HG03135 (cell line): ENCODE measurements at regions not wholly inside any gene's neighbourhood (a gene's known extent, or its start where the extent isn't known, plus 50 kb on each side); places are given as distances from the start of the nearest gene placed in this dataset.

Experiments used
- ATAC-seq: cut with Tn5 transposase; IDR thresholded peaks from one replicate; pipeline ENCODE4 v1.9.1; 2021; ENCODE audit warnings: mild to moderate bottlenecking, moderate library complexity; ENCODE audit not compliant: unreplicated experiment

DNA sequence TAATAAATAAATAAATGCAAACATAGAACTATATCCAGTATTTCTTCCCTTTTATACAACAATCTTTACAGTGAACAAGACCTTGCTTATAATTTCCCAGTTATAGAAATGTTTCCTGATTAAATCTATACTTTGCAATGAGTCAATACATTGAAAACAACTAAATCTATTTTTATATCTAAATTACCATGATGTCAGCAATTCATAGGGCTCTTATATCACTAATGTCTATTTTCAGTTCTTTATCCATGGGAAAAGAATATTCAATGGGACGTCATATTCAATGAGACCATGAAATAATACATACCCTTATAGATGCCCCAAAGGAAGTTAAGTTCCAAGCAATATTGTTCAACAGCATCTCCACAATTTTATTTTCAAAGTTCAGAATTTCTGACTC is 359.9 kb downstream of the CASP12 start:
- no peak for ATAC-seq

DNA sequence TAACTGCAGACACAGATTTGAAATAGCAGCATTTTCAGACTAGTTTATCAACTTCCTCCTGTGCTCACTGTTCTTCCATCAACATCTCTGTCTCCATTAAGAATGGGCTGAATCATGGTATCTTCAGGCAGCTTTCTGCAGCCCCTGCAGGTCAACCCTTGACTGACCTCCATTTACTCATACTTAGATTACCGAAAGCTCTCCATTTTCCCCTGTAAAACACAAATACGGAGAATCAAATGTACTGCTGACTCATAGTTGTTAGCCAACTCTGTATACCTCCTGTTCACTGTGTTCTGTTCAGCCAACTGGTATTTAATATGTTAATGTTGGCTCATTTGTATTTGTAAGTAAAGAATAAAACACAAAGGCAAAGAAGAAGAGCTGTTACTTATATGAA is 364.0 kb downstream of the CASP12 start:
- ATAC-seq, result no peak

DNA sequence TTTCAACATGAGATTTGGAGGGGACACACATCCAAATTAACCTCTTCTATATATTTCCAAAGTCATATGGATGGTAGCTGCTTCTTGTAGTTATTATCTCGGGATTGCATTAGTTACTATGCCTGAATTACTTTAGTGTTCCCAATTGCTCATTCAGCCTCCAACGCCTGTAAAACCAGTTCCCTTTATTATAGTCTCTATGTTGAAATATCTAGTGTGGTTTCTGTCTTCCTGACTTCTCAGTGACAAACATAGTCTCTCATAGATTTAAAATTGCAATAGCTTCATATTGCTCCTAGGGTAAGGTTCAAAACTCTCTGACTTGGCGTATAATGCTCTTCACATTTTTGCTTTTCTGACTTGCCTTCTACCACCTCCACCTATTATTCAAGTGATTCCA is 366.4 kb downstream of the CASP12 start:
- ATAC-seq, result no peak

DNA sequence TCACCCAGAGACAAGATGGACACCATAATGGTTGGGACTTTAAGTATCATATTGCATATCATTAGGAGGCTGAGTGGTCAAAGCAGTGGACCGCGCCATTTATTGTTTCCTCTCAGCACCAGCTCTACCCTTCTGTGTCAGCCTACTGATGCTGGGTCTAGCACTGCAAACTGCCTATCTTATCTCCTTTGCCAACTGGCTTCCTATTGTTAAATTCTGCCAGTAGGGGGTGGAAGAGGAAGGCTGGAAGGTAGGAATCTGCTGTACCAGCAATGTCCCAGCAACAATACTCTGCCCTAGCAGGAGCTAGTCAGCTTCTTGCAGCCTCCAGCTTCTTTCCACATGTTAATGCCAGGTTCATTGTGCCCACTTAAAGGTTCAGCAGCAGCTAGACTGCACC is 367.1 kb upstream of the PDGFD start:
- ATAC-seq, result peak; percentile 57

DNA sequence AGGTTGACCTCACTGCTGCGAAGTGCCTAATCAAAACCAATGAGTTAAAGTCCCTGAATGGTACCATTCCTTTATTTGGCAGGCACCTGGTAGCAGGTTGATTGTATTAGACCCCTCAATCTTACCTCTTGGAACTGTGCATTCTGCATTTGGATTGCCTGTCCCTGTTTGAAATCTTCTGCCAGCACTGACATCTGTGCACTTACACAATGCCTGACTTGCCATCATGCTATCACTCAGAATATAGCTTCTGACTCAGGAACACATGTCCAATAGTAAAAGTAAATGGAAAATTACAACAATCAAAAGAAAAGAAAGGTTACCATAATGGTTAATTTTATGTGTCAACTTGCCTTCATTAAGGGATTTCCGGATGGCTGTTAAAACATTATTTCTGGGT is 366.0 kb upstream of the PDGFD start:
- no peak for ATAC-seq

DNA sequence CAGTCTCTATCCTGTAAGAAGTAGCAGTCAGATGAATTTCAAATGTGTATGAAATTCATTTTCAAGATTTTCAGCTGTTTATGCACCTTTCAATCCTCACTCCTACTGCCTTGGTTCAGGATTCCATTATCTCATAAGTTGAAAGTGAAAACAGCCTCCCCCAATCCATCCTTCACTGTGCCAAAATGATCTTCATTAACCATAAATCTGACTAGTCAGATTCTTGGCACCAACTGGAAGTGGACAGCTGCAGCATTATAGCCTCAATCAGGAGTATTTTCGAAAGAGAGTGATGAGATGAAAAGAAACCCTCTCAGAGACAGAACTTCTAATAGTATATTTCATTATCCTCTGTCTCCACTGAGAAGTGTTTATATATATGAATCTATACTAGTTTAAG is 365.3 kb upstream of the PDGFD start:
- ATAC-seq, result no peak

DNA sequence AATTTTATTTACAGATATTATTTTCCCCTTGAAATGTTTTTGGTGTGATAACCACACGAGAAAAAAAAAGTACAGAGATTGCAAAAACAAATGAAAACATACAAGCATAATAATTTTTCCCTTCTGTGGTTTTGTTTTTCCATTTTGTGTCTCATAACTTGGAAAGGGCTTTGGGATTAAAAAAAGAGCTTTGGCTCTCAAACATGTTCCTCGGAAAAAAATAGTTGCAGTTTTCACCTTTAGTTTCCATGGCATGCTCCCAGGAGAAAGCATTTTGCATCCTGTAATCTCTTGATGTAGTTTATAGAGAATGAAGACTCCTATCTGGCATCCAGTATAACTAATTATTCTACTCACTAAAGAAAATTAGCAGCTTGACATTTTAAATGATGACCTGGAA is 362.1 kb upstream of the PDGFD start:
- ATAC-seq, result no peak

DNA sequence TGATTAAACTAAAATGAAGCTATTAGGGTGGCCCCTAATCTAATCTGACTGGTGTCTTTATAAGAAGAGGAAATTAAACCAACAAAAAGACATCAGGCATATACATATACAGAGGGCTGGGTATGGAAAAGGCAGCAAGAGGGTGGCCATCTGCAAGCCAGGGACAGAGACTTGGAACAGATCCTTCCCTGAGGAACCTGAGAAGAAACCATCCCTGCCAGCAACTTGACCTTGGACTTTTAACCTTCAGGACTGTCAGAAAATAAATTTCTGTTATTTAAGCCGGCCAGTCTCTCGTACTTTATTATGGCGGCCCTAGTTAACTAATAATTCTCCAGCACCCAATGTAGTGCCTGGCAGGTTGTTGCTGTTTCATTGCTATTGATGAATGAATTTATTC is 361.5 kb upstream of the PDGFD start:
- ATAC-seq, result no peak

DNA sequence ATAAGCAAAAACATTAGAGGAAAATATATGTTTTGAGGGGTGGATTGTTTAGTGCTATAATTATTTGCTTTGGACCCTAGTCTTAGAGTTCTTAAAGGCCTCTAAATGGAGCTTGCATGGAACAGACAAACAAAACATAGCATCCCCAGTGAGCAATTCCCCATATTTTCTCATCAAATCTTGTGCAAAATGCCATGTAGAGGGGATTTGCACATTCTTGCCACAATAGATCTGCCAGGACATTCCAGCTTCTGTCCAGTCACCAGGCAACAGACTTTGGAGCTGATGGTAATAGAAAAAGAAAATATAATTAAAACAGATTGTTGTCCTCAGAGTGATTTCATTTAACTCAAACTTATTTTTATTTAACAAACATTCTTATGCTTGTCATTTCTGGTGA is 360.3 kb upstream of the PDGFD start:
- no peak for ATAC-seq

DNA sequence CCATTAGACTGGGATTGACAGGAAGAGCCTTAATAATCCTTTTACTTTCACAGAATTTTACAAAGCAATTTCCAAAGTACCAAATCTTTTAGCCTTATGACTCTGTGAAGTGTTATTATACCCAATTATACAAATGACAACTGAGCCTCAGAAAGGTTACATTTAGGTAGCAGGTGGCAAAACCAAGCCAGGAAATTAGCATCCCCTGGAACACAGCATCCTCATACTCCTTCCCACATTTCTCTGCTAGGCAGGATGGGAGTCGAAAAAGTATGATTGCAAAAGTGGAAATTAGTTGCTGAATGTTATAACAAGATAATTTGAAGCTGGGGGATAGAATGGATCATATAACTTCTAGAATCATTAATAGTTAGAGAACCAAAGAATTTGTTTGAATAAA is 359.7 kb upstream of the PDGFD start:
- ATAC-seq, result no peak

DNA sequence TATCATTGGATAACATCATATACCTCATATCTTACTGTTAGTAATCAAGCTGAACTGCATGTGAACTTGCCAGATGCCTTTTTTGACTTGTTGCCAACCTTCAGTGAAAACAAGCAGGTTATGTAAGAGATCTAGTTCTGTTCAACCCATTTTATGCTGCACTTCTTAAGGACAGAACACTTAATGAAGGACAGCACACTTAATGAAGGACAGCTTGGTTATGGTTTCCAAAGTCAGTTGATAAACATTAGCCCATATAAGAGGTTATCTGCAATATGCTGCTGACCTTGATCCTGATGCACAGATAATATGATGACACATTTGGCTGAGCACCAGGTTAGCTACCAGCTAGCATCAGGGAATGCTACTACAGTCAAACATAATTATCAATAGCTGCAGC is 358.7 kb upstream of the PDGFD start:
- no peak for ATAC-seq

DNA sequence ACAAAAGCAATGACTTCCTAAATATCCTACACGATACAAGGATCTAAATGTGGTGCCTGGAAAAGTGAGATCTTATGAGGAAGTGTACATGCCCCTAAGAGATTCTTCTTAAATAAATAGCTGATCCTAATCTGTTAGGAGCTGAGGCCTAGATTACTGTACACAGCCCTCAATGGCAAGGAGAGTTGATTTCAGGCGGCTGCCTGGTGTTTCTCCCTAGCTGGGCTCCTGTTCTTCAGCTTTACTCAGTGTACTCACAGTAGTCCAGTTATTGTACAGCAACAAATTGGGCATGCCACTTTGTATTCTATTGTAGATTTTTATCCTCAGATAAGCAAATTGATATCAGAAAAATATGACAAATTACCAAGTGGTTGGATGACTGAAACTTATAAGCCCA is 358.2 kb upstream of the PDGFD start:
- ATAC-seq, result no peak

DNA sequence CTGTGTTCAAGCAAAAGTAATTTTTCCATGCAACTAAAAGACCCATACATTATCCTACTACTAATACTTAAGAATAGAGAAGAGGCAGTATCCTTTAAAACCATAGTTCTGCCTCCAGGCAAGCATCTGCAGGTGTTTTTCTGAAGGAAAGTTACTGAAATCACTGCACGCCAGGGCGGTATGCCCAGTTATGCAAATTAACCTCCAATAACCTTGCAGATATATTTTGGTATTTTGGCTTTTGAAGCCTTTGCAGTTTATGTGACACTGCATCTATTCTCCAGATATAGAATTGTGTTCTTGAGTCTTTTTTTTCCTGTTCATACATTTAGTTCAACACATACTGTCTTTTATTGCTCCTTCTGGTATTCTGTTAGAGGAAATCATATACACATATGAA is 346.2 kb upstream of the PDGFD start:
- no peak for ATAC-seq

DNA sequence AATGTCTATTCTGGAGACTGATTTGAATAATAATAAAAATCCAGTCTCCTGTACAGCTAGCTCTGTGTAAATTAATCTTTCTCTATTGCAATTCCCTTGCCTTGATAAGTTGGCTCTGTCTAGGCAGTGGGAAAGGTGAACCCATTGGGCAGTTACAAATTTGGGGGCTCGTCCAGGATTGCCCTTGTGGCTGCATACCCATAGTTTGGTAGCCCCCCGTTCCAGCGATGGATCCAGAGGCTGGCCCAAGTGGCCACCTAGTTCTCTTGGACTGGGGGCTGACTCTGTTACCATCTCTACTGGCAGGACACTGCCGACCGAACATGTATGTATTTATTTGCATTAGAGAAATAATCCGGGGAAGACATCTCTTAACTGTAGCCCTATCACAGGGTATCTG is 326.2 kb upstream of the PDGFD start:
- ATAC-seq, result no peak

DNA sequence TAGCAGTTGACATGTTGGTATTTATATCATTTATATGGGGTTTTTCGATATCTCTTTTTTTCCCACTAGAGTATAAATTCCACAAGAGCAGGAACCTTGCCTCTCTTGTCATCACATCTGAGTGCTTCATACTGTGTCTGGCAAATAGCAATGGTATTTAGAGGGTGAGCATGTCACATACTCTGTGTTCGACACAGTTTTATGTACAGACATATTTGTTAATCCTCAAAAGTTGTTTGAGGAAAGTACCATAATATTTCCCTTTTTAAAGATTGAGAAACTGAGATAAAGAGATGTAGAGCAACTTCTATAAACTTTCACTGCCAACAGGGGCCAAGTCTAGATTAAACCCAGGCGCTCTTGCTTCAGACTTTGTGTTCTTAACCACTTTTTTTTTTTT is 324.6 kb upstream of the PDGFD start:
- no peak for ATAC-seq

DNA sequence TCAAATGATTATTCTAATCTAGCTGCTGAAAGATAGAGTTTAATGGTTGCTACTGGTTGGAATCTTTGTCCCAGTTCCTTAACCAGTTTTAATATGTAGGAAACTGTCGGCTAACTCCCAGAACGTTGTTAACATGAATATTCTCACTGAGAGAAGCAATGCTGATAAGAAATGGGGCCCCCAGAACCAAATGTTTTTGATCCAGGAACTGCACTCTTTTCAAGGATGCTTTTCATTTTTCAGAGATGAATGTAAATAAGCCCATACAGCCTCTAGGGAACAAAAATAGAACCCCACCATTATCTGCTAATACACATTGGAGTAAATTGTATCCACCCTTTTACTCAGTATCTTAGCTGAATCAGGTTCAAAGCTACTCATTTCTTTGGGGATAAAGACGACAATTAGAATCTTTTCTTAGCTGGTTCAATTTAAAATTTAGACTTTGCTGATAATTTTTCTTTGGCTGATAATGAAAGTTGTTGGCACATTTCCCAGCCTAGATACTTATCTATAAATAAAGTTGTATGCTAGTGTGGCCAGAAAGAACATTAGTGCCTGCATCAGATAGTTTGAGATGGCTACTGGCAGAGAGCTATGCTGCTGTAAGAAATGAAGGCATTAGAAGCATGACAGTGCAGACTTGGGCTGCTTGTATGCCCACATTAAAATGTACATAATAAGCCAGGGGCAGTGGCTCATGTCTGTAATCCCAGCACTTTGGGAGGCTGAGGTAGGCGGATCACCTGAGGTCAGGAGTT is 323.3 kb upstream of the PDGFD start:
- ATAC-seq, result no peak

DNA sequence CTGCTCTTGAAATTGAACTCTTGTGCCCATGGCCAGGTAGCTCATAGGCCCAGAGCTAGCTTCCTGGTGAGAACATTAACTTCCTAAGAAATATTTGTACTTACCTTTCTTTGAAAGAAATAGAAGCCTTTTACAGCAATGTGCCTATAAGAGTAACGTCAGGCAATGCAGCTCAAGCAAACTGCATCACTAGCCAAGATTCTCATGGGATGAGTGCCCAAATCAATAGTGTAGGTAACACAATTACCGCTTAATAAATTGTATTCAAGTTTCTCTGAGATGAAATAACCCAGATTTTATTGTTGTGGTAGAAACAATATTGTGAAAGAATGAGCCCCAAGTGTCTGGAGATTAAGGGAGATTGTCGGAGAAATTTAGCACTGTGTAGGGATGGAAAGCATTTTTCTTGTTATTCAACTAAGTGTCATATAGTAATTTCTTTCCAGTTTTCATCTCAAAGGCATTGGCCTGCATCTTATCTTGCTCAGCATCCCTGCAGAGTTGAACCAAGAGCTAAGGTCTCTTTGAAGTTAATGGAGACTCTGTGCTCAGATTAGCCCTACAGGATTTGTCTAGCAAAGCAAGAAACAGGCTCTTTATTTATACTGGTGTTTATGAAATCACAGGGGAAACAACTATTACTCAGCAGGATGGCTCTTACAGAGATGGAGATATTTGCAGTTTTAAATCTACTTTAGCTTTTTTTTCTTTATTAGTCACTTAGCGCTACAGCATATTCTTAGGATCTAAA is 321.0 kb upstream of the PDGFD start:
- no peak for ATAC-seq

DNA sequence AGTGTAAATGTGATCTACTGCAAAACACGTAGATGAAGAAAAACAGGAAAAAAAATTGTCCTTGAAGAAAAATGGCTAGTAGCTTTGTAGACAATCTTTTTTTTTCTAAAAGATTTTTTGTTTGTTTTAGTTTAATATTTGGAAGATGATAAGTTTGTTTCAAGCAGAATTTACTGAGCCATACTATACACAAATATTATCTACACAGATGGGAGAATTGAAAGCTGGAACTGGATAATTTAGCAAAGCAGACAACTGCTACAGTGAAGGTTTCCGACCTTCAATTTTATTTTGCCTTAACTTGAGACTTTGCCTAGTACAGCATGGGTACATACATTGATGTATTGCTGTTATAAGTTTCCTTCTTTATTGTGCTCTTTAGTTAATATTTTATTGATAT is 313.0 kb upstream of the PDGFD start:
- no peak for ATAC-seq

DNA sequence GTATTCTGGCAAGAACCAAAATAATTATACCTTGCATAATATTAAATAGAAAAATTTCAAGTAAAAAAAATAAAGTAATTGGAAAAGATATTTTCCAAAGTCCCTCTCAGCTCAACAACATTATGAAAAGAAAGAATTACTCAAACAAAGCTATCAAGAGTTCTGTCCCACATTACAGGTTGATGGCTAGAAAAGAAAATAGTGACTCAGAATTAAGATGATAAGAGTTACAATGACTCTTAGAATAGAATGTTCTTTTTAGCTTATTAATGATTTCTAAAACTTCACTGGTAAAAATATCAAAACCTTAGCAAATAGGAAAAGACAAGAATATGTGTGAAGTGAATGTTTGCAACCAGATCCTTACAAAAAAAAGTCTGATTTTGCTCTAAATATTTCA is 312.5 kb upstream of the PDGFD start:
- ATAC-seq, result no peak

DNA sequence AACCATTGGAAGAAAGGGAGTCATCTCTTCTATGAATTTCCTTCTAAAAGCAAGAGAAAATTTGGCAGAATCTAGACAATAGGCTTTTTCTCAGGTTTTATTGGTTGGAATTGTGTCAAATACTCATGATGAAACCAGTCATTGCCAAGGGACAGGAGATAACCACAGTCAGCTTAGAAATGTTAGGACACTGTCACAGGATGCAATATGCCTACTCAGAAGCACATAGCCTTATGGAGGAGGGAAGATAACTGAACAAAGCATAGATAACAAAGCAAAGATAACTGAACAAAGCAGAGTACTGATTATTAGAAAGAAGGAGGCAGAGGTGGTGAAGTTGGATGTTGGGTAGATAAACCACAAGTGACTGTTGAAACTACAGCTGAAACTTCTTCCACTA is 303.5 kb upstream of the PDGFD start:
- ATAC-seq, result no peak

DNA sequence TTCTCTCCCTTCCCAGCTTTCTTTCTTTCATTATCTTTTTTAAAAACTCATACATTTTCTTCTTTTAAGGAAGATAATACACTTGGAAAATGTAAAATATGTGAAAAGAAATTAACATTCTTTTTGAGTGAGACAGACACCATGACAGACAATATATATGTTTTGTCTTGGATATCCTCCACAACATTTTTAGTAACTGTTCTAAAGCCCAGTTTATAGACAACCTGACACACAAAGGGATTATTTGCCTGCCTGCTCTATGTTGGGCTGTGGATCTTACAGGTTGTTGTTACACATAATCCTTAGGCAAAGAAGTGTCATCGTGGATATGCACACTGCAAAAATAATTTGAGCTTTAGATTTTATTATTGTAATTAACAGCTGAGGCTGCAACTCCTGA is 301.4 kb upstream of the PDGFD start:
- ATAC-seq, result no peak

DNA sequence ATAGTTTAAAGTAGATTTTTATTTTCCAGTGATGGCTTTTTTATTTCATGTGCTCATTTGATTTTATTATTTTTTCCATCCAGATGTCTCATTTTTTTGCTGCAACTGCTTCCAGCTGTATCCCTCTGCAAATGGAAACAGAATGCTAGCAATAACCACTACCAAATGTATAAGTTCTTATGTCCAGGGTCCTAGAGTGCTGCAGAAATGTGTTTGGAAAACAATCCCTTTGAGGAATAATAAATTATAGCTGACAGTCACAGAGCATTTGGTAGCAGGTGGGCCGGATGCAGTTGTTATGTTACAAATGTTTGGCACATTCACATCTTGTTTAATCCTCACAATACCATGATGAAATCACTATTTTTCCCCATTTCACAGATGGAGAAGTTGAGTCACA is 300.7 kb upstream of the PDGFD start:
- ATAC-seq, result no peak

DNA sequence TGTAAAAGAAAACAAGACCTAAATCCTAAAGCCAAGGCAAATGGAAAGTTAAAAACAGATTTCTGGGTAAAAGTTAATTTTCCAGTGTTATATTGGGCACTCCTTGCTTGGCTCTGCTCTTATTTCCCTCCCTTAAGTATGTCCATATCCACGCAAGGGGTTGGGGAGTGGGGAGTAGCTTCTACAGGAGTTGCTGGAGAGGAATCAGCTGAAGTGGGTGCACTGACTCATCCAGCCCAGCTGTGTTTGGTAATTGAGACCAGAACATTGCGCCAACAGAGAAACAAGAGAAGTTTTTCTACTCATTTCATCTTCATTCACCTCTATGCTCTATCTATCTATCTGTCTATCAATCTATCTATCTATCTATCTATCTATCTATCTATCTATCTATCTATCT is 298.4 kb upstream of the PDGFD start:
- no peak for ATAC-seq
